IPS-NIHi7 (cell line): ENCODE measurements at regions not wholly inside any gene's neighbourhood (a gene's known extent, or its start where the extent isn't known, plus 50 kb on each side); places are given as distances from the start of the nearest gene placed in this dataset.
A peak's percentile ranks its signal among the peaks of the same experiment; 100 is the strongest.
"Not testable (repeated sequence)": the region's sequence is repeated elsewhere in the genome, so short reads cannot be mapped to it uniquely, and the experiment has no call there.

Experiments
- DNase-seq: peaks from one replicate; pipeline ENCODE4 v3.0.0; 2012; ENCODE audit warnings: mixed read lengths; ENCODE audit errors: extremely low spot score

DNA sequence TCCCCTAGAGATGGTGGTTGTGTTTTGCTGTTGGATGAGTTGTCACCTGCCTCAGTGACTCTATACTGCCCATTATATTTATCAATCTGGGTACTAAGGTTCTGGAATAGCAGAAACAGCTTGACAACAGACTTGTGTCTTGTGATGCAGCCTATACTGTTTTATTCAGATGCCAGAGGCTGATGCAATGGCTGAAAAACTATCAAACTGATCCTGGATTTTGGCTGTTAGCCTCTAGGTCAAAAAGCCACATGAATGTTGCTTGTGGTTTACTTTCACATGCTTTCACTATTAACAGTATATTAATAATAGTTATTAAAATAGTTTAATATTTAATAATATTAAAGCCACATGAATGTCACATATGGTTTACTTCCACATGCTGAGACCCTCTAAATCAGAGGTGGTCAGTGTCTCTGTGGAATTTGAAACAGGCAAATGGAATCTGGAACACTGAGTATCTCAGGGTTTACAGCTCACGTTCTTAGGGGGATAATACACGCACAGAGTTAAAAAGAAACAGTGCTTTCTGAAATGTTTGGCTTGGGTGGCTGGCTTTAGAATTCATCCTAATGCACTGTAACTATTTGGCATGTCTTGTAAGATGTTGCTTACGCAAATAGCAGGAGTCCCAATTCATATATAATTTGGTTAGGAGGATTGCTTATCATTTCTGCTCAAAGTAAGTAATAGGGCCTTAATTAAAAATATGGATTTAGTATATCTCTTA, 82.5 kb upstream of the LCORL start:
- no peak for DNase-seq

DNA sequence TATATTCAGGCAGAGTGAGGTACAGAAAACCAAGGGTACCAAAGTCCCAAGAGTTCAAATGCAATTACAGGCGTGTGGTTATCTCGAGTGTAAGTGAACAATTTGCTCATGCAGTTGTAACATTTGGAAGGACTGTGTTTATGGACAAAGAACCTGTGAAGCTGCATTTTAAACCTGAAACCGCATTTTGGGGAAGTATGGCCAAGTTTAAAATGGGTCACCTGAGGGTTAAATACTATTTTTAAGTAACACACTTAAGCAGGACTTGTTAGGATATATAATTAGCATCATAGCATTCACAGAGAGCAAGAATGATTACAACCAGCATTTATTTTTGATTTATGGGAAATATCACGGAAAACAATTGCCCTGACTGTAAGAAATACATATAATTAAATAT, 79.1 kb upstream of the LCORL start:
- DNase-seq = no peak

DNA sequence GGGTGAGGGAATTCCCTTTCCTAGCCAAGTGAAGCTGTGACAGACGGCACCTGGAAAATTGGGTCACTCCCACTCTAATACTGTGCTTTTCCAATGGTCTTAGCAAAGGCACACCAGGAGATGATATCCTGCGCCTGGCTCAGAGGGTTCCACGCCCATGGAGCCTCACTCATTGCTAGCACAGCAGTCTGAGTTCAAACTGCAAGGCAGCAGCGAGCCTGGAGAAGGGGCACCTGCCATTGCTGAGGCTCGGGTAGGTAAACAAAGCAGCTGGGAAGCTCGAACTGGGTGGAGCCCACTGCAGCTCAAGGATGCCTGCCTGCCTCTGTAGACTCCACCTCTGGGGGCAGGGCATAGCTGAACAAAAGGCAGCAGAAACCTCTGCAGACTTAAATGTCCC, 68.9 kb upstream of the LCORL start:
- DNase-seq = not testable (repeated sequence)

DNA sequence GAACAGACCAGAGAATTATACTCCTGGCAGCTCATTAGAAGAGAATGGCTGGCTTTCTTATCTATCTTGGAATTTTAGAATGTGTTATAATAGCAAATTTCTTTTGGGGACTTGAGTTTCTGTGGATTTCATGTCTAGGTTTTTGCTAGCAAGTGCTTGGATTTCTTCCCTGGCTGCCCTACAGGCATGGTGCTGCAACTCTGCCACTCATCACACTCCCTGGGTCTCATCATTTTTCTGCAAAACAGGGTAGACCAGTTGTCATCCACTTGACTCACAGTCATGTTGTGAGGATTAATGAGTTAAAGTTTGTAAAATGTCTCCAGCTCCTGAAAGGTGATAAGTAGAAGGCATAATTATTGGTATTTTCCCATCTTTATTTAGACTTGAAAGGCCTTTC, 60.7 kb upstream of the LCORL start:
- DNase-seq = no peak

DNA sequence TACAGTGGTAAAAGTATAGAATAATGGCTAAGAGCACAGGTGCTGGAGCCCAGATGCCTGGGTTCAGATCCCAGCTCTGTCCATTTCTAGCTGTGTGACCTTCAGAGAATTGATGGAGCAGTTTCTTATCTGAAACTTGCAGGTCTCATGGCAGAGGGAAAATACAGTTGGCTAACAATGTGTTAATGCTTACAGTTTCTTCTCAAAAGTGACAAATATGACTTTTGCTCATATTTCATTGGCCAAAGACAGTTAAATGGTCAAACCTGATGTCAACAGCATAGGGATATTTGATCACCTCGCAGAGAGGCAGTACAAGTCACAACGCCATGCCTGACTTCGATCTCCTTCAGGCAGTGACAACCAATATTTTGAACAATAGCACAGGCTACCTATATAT, 60.2 kb upstream of the LCORL start:
- no peak for DNase-seq

DNA sequence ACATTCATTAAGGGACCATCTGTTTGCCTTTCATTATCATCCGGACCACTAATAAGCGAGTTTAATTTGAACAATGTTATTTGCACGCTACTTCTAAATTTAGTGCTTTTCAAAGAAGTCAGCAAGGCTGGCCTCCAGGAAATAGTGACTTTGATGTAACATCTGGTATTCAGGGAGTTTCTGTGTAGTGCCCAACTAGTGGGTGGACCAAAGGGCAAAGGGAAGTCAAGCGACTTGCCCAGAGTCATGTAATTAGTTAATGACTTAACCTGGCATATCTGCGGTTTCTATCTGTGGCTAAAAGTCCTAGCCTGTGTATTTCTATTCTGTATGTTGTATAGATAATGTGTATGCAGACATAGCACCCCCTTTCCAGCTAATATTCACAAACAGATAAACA, 56.3 kb upstream of the LCORL start:
- DNase-seq = no peak

DNA sequence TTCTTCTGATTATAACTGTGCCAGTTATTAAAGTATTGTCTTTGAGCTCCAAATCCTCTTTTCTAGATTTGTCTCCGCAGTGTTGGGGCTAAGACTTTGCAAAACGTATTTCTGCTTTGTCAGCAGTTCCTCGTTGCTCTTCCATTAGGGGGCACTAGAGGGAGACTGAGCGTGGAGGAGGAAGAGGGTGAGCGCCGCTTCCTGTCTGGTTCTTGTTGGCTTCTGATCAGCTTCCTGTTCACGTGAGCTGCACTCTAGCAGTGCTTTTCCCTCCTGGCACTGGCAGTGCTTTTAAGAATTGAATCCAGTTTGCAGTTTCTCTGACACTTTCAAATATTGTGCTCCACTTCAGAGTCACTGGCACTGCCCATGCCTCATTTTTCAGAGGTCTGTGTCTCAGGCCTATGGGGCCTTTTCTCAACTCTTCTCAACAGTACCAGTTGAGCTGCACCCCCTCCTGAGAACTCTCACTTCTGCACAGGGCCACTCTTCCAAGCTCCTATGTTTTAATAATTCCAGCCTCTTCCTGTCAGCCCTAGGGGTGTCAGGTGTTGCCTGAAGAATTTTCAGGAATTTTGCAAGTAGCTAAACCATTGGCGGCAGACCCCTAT, 54.4 kb upstream of the LCORL start:
- peak; percentile 54 for DNase-seq

DNA sequence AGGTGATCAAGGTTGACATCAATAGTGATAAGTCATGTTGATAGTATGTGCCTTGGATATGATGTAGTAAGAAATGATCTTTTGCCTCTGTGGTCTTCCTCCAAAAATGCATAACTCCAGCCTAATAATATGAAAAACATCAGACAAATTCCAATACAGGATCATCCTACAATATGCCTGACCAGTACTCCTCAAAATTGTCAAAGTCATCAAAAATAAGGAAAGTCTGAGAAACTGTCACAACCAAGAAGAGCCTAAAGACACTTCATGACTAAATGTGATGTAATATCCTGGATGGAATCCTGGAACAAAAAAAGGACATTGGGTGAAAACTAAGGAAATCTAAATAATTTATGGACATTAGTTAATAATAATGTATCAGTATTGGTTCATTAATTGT, 50.3 kb upstream of the LCORL start:
- no peak for DNase-seq
